HG03571 (cell line): ENCODE measurements at regions not wholly inside any gene's neighbourhood (a gene's known extent, or its start where the extent isn't known, plus 50 kb on each side); places are given as distances from the start of the nearest gene placed in this dataset.

Experiments used
- ATAC-seq: cut with Tn5 transposase; IDR thresholded peaks from one replicate; pipeline ENCODE4 v1.9.1; 2021; ENCODE audit not compliant: unreplicated experiment

DNA sequence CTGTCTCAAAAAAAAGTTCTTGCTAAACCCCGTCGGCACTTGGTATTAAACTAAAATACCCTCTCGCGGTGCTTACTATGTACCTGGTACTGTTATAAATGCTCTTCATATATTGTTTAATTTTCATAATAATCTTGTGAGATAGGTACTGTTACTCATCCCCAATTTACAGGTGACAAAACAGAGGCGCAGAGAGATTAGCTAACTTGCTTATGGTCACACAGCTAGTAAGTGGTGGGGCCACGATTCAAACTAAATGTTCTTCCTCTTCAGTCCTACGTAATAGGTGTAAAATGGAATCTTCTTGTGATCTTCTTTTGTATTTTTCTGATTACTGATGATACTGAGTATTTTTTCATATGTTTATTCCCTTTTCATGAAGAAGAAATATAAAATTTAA, 51.3 kb downstream of the TET3 start:
- no peak for ATAC-seq

DNA sequence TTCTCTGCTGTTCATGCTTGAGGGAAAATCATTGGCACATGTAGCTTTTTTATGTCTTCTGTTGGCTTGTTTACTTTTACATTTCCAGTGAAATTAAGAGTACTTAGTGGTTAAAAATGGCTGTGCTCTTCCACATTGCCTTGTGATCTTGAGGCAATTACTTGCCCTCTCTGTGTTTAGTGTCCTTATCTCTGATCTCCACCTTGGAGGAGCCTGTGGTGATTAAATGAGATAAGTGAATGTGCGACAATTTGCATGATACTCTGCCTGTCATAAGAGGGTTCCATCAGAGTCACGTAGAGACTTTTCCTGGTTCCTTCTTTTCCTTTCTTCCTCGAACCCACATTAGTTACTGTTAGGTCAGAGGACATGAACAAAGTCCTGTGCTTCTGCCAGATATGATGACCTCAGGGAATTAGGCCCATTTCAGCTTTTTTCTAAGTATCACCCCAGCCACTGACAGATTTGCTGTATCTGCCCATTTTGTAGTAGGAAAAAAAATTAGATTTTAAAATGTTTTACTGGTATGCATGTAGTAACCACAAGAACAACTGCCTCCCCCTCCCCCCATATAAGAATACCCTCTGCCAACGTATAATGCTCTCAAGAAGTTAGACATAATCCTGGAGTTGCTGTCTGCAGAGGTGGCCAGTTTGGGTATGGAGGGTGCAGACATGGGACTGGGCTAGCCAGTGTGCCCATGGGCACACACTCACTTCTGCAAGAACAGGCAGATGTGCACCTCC, 51.9 kb downstream of the TET3 start:
- ATAC-seq, result no peak

DNA sequence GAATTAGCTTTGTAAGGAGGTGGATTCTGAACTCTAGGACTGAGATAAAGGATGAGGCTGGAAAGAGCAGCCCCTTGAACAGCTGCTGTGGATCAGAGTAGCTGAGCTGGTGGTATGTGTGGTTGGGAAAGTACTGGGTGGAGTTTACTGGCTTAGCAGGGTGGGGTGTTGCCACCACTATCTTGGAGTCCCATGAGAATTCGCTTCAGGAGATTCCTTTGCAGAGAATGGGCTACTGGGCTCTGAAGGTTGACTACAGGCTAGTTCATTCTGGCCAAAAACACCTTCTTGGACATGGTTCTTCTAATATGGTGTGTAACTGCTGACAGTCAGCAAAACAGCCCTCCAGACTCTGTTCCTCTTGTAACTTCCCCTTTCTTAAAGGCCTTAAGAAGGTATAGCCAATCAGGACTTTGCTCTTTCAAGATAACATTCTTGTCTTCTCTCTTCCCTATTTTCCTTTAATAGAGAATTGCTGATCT, 52.7 kb downstream of the TET3 start:
- peak; percentile 40 for ATAC-seq

- ATAC-seq, result no peak
Measured at GRCh38 chr2:74039611-74040010, 54.9 kb downstream of the TET3 start.

- ATAC-seq, result no peak
Measured at GRCh38 chr2:74041182-74041581, 56.5 kb downstream of the TET3 start.

GRCh38 chr2:74041726-74042125, 57.0 kb downstream of the TET3 start:
- no peak for ATAC-seq

GRCh38 chr2:74042606-74043005, 57.9 kb downstream of the TET3 start:
- no peak for ATAC-seq

DNA sequence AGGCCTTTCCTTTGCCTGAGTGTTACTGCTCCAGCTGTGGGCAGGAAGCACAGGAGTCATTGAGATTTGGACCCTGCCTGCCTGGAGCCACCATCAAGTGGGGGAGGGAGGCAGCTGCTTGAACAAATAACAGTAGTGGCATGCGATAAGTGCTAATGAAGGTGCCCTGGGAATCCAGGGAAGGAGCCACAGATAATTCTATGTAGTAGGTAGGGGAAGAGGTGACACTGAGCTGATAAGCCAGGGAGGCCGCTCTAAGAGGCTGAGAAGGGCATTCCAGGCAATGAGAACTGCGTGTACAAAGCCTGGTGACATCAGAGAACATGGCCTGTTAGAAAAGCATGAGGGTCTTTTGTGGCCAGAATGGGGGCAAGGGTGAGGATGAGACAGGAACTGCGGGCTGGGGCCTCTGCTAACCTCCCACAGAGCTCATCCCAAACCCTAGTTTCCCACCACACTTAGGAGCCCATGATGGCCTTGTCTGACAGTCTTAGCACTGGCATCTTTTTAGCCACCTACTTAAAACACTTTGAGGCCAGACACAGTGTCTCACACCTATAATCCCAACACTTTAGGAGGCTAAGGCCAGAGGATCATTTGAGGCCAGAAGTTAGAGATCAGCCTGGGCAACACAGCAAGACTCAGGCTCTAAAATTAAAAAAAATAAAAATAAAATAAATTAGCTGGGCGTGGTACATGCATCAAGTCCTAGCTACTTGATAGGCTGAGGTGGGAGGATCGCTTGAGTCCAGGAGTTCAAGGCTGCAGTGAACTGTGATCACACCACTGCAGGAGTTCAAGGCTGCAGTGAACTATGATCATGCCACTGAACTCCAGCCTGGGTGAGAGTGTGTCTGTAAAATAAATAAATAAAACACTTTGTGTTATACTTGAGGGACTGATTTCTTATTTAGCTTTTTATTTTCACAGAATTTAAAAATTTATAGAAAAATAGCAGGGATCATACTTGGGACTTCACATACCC, 58.9 kb downstream of the TET3 start:
- no peak for ATAC-seq

GRCh38 chr2:74044999-74045398, 60.3 kb downstream of the TET3 start:
- ATAC-seq, result no peak

DNA sequence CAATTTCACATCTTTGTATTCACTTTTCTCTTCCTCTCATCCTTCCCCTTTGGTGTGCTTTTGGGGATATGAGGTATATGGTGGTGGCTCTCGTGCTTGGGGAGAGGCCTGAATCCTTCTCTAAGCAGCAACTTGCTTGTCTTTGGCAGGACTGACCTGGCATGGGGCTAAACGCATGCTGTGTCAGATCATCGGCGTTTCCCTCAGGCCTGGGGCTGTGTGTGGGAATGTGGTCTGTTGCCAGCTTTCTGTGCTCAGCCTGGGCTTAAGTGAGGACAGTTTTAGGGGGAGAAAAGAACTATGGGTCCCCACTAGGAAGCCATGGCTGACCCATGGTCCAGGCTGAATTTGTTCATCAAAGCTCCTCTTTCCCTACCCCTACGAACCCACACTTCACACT, 60.7 kb downstream of the TET3 start:
- ATAC-seq, result no peak

DNA sequence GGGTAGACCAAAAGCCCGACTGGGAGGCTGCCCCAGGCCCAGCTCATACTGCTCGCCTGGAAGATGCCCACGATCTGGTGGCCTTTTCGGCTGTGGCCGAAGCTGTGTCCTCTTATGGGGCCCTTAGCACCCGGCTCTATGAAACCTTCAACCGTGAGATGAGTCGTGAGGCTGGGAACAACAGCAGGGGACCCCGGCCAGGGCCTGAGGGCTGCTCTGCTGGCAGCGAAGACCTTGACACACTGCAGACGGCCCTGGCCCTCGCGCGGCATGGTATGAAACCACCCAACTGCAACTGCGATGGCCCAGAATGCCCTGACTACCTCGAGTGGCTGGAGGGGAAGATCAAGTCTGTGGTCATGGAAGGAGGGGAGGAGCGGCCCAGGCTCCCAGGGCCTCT, 61.7 kb downstream of the TET3 start:
- ATAC-seq, result no peak

GRCh38 chr2:74047152-74047551, 62.4 kb downstream of the TET3 start:
- ATAC-seq, result no peak

- no peak for ATAC-seq
Measured at GRCh38 chr2:74048147-74048546, 63.4 kb downstream of the TET3 start.

DNA sequence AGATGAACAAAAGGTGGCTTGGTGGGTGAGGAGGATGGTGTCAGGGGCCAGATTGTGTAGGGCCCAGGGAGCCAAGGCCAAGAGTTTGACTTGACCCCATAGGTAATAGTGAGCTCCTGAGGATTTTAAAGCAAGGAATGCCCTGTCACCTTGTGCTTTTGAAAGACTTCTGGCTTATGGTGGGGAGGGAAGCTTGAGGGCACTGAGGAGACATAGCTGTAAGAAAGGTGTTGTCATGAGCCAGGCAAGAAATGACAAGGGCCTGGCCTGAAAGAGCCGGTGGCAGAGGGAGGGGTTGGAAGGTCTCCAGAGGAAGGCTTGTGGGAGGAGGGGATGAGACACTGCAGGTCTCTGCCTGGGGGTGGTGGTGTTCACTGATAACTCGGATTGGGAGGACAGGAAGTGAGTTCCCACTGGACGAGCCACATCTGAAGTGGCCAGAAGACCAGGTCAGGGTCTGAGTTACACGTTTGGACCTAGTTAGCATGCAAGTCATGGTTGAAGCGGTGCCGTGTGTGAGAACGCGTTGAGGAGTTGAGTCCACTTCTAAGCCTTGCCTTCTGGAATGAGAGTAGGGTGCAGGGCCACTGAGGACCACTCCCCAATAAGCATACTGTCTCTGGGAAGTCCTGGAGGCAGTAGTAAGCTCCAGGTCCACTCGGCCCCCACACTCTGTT, 64.3 kb downstream of the TET3 start:
- no peak for ATAC-seq

DNA sequence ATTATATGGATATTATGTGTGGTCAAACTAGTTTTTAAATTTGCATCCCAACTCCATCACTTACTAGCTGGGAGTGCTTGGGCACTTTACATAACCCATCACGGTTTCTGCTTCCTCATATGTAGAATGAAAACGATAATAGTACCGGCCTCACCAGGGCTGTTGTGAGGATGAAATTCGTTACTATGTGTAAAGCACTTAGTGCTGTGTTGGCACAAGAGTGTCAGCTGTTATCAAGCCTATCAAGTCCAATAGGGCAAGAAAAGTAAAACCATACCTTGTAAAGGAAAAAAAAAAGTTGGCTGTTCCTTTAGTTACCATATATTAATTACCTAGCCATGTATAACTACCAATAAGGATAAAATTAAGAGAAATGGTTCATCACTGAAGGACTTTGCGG, 65.4 kb downstream of the TET3 start:
- no peak for ATAC-seq

- ATAC-seq, result no peak
Measured at GRCh38 chr2:74051504-74051903, 66.8 kb downstream of the TET3 start.

- no peak for ATAC-seq
Measured at GRCh38 chr2:74052732-74053710, 68.3 kb downstream of the TET3 start.

DNA sequence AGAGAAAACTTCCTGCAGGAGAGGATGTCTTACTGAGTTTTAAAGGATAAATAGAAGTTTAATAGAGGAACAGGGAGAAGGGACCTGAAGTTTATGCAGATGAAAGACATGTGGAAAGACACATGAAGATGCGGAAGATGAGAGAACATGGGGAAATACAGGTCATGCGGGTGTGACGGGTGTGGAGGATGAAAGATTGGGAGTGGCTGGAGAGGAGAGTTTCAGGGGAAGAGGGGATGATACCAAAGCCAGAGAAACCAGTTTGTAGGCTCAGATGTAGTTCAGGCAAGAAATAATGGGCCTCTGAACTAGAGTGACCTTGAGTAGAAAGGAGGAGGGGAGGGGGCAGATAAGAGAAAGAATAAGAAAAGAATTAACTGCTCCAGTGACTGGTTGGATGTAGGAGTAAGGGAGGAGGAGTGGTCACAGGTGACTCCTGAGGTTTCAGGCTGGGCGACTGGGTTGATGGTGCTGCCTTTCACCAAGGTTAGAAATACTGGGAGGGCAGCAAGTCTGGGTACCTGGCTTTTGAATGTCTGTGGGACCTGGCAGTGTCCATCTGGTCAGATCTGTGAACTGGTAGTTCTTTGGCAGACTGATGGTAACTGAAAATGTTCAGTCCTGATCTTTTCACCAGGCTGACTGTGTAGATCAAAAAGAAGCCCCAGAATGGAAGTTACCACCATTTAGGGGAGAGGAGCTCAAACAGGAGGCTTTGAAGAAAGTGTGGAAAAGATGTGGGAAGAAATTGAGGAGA, 69.4 kb downstream of the TET3 start:
- no peak for ATAC-seq

DNA sequence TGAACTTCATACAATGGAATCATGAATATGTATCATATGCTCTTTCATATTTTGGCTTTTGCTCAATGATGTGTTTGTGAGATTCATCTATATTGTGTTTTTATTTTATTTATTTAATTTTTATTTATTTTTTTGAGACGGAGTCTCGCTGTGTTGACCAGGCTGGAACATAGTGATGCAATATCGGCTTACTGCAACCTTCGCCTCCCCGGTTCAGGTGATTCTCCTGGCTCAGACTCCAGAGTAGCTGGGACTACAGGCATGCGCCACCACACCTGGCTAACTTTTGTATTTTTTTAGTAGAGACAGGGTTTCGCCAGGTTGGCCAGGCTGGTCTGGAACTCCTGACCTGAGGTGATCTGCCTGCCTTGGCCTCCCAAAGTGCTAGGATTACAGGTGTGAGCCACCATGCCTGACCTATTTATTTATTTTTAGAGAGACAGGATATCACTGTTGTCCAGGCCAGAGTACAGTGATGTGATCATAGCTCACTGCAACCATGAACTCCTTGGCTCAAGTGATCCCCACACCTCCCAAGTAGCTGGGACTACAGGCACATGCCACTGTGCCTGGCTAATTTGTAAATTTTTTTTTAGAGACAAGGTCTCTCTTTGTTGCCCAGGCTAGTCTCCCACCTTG, 74.5 kb downstream of the TET3 start:
- no peak for ATAC-seq
